Type B pancreatic cell (in vitro differentiated cells): ENCODE measurements at regions not wholly inside any gene's neighbourhood (a gene's known extent, or its start where the extent isn't known, plus 50 kb on each side); places are given as distances from the start of the nearest gene placed in this dataset.

Experiments
- DNase-seq: peaks from one replicate; pipeline ENCODE4 v3.0.0; 2021; ENCODE audit warnings: mixed read lengths; ENCODE audit not compliant: unreplicated experiment; ENCODE audit errors: extremely low spot score
- H3K27ac Mint-ChIP-seq: 2 replicates; pipeline ENCODE4 v1.8.0; 2021; ENCODE audit warnings: mild to moderate bottlenecking, mixed read lengths
- H3K27me3 Mint-ChIP-seq: 2 replicates; pipeline ENCODE4 v1.8.0; 2021; ENCODE audit warnings: mixed read lengths
- H3K36me3 Mint-ChIP-seq: 2 replicates; pipeline ENCODE4 v1.8.0; 2021; ENCODE audit warnings: mixed read lengths
- H3K4me1 Mint-ChIP-seq: one replicate; pipeline ENCODE4 v1.8.0; 2021; ENCODE audit warnings: mixed read lengths; ENCODE audit not compliant: unreplicated experiment
- H3K4me3 Mint-ChIP-seq: 2 replicates; pipeline ENCODE4 v1.8.0; 2021; ENCODE audit warnings: mild to moderate bottlenecking, mixed read lengths
- H3K9me3 Mint-ChIP-seq: 2 replicates; pipeline ENCODE4 v1.8.0; 2021; ENCODE audit warnings: mixed read lengths
- CTCF ChIP-seq: fragments of 200-600 bp; sonication (generic); conservative IDR thresholded peaks from 2 replicates; pipeline ENCODE4 v1.5.0; 2021; ENCODE audit warnings: antibody characterized with exemption, mild to moderate bottlenecking

GRCh38 chr5:4309026-4309425 lies 713.4 kb downstream of the IRX1 start:
- Mint-ChIP-seq H3K27me3 (peaks cover 8% of the 10 kb centered on the region), H3K9me3 (no peaks in the 10 kb centered on the region), H3K36me3 (peaks cover 4% of the 10 kb centered on the region), H3K27ac (no peak overlapping the region), H3K4me3 (no peak overlapping the region), H3K4me1 (no peaks in the 10 kb centered on the region)
- TF ChIP-seq CTCF, result no peak
- no peak for DNase-seq

- DNase-seq, result no peak
- no peak for TF ChIP-seq CTCF
- H3K27ac Mint-ChIP-seq, result no peak overlapping the region
Measured at GRCh38 chr5:4313138-4313537, 717.5 kb downstream of the IRX1 start.

GRCh38 chr5:4319478-4320128 lies 724.0 kb downstream of the IRX1 start:
- H3K9me3 Mint-ChIP-seq, result peaks cover 6% of the 10 kb centered on the region
- no peak for TF ChIP-seq CTCF

More at GRCh38 chr5:4313138-4313537, 717.5 kb downstream of the IRX1 start:
- Mint-ChIP-seq H3K4me1 (no peaks in the 10 kb centered on the region), H3K4me3 (no peak overlapping the region), H3K36me3 (peaks cover 4% of the 10 kb centered on the region), H3K9me3 (no peaks in the 10 kb centered on the region), H3K27me3 (no peaks in the 10 kb centered on the region)

GRCh38 chr5:4330327-4330726 lies 734.7 kb downstream of the IRX1 start:
- Mint-ChIP-seq H3K4me1 (no peaks in the 10 kb centered on the region), H3K9me3 (no peaks in the 10 kb centered on the region), H3K4me3 (no peak overlapping the region), H3K27ac (no peak overlapping the region), H3K27me3 (peaks cover 9% of the 10 kb centered on the region), H3K36me3 (no peaks in the 10 kb centered on the region)
- DNase-seq, result no peak
- no peak for TF ChIP-seq CTCF

More at GRCh38 chr5:4319478-4320128, 724.0 kb downstream of the IRX1 start:
- Mint-ChIP-seq H3K27ac (no peak overlapping the region), H3K27me3 (no peaks in the 10 kb centered on the region), H3K4me3 (no peak overlapping the region), H3K36me3 (no peaks in the 10 kb centered on the region), H3K4me1 (no peaks in the 10 kb centered on the region)
- DNase-seq, result no peak

GRCh38 chr5:4335078-4335477 lies 739.4 kb downstream of the IRX1 start:
- no peak overlapping the region for H3K27ac Mint-ChIP-seq
- H3K27me3 Mint-ChIP-seq, result peaks cover 7% of the 10 kb centered on the region
- H3K4me3 Mint-ChIP-seq, result no peak overlapping the region
- H3K4me1 Mint-ChIP-seq, result no peaks in the 10 kb centered on the region
- DNase-seq, result no peak
- H3K36me3 Mint-ChIP-seq, result no peaks in the 10 kb centered on the region
- H3K9me3 Mint-ChIP-seq, result peaks cover 6% of the 10 kb centered on the region
- TF ChIP-seq CTCF, result no peak
